GM23248 (cell line): ENCODE measurements at regions not wholly inside any gene's neighbourhood (a gene's known extent, or its start where the extent isn't known, plus 50 kb on each side); places are given as distances from the start of the nearest gene placed in this dataset.

Source experiments
- EZH2 ChIP-seq: fragments of 200-600 bp; sonication (generic); IDR thresholded peaks from 2 replicates; pipeline ENCODE4 v1.6.1; 2018; ENCODE audit warnings: antibody characterized with exemption, mild to moderate bottlenecking; ENCODE audit not compliant: insufficient read depth, poor library complexity, severe bottlenecking
- EZH2phosphoT487 ChIP-seq: fragments of 200-600 bp; sonication (generic); IDR thresholded peaks from 2 replicates; pipeline ENCODE4 v1.6.1; 2018; ENCODE audit warnings: antibody characterized with exemption, moderate library complexity, mild to moderate bottlenecking, low read depth; ENCODE audit not compliant: insufficient read depth

- TF ChIP-seq EZH2 (no peak), EZH2phosphoT487 (no peak)
Measured at GRCh38 chr14:61925732-61926435, 163.7 kb downstream of the SNAPC1 start.
